ENCODE measurements at regions not wholly inside any gene's neighbourhood (a gene's known extent, or its start where the extent isn't known, plus 50 kb on each side); places are given as distances from the start of the nearest gene placed in this dataset.
"Not testable (repeated sequence)": the region's sequence is repeated elsewhere in the genome, so short reads cannot be mapped to it uniquely, and the experiment has no call there.

GRCh38 chr13:22929381-22930126 lies 251.2 kb upstream of the SGCG start:
- Histone ChIP-seq H3K36me3 (no peaks in the 10 kb centered on the region), H3K27me3 (no peaks in the 10 kb centered on the region), H3K9me3 (no peaks in the 10 kb centered on the region), H3K4me1 (peaks cover 0 to 18% (median 0%) of the 10 kb centered on the region in 3 donors), H3K27ac (no peak overlapping the region), H3K4me3 (no peak overlapping the region)
- WGBS, 2 donors (ENCODE audit: low coverage in 1 of 2) = 62 to 83% methylated on average over 2 to 6 of the region's 7 CpGs
- TF ChIP-seq CTCF (IDR thresholded peaks at IDR 0.05) = no peak
- no peak for TF ChIP-seq EP300 (IDR thresholded peaks at IDR 0.05)
- TF ChIP-seq POLR2A (IDR thresholded peaks at IDR 0.05) = no peak
- TF ChIP-seq POLR2AphosphoS5 (IDR thresholded peaks at IDR 0.05) = no peak
- ATAC-seq = no peak

- Histone ChIP-seq H3K9me3 (no peaks in the 10 kb centered on the region), H3K4me1 (peaks cover 0 to 17% (median 0%) of the 10 kb centered on the region in 3 donors), H3K4me3 (no peak overlapping the region), H3K27me3 (no peaks in the 10 kb centered on the region), H3K36me3 (no peaks in the 10 kb centered on the region), H3K27ac (no peak overlapping the region)
- TF ChIP-seq POLR2AphosphoS5 (IDR thresholded peaks at IDR 0.05) = no peak
- no peak for TF ChIP-seq EP300 (IDR thresholded peaks at IDR 0.05)
- no peak for TF ChIP-seq CTCF (IDR thresholded peaks at IDR 0.05)
- TF ChIP-seq POLR2A (IDR thresholded peaks at IDR 0.05) = no peak
- ATAC-seq = no peak
- WGBS, 2 donors (ENCODE audit: low coverage in 1 of 2) = 86 to 100% methylated on average over 1 of the region's 1 CpG
Observed at GRCh38 chr13:22931576-22931975, 249.2 kb upstream of the SGCG start.

- not testable (repeated sequence) for H3K36me3 ChIP-seq, H3K27me3 ChIP-seq, ATAC-seq, H3K4me1 ChIP-seq, H3K4me3 ChIP-seq, H3K9me3 ChIP-seq, H3K27ac ChIP-seq
- WGBS, 2 donors (ENCODE audit: low coverage in 1 of 2) = 80 to 90% methylated on average over 1 to 9 of the region's 20 CpGs
Observed at GRCh38 chr13:22932632-22933412, 248.0 kb upstream of the SGCG start.

GRCh38 chr13:22933571-22934181 lies 247.1 kb upstream of the SGCG start:
- TF ChIP-seq CTCF (IDR thresholded peaks at IDR 0.05) = no peak
- TF ChIP-seq EP300 (IDR thresholded peaks at IDR 0.05) = no peak
- no peak for TF ChIP-seq POLR2A (IDR thresholded peaks at IDR 0.05)
- TF ChIP-seq POLR2AphosphoS5 (IDR thresholded peaks at IDR 0.05) = no peak
- H3K27ac ChIP-seq = no peak overlapping the region

GRCh38 chr13:22934744-22935523 lies 245.8 kb upstream of the SGCG start:
- no peak for TF ChIP-seq POLR2A (IDR thresholded peaks at IDR 0.05)
- TF ChIP-seq POLR2AphosphoS5 (IDR thresholded peaks at IDR 0.05) = no peak
- TF ChIP-seq CTCF (IDR thresholded peaks at IDR 0.05) = no peak
- no peak for TF ChIP-seq EP300 (IDR thresholded peaks at IDR 0.05)
- 50% methylated on average over 2 of the region's 25 CpGs; no CpG with 5 or more reads in 1 of the 2 donors for whole genome bisulfite sequencing, 2 donors (ENCODE audit: low coverage in 1 of 2)
- no peak overlapping the region for H3K27ac ChIP-seq
- no peaks in the 10 kb centered on the region for H3K36me3 ChIP-seq
- no peaks in the 10 kb centered on the region for H3K9me3 ChIP-seq
- H3K27me3 ChIP-seq = no peaks in the 10 kb centered on the region
- no peaks in the 10 kb centered on the region for H3K4me1 ChIP-seq
- no peak overlapping the region for H3K4me3 ChIP-seq
- ATAC-seq = no peak

More at GRCh38 chr13:22933571-22934181, 247.1 kb upstream of the SGCG start:
- ATAC-seq = no peak
- 77 to 88% methylated on average over 8 of the region's 8 CpGs for WGBS, 2 donors (ENCODE audit: low coverage in 1 of 2)
- no peaks in the 10 kb centered on the region for H3K9me3 ChIP-seq
- no peaks in the 10 kb centered on the region for H3K27me3 ChIP-seq
- no peaks in the 10 kb centered on the region for H3K36me3 ChIP-seq
- H3K4me1 ChIP-seq = no peaks in the 10 kb centered on the region
- no peak overlapping the region for H3K4me3 ChIP-seq

Measured in gastroesophageal sphincter (tissue), 4 donors.